Left renal cortex interstitium (tissue), 4 donors: ENCODE measurements at regions not wholly inside any gene's neighbourhood (a gene's known extent, or its start where the extent isn't known, plus 50 kb on each side); places are given as distances from the start of the nearest gene placed in this dataset.
"Not testable (repeated sequence)": the region's sequence is repeated elsewhere in the genome, so short reads cannot be mapped to it uniquely, and the experiment has no call there.

Source experiments
- DNase-seq, 4 donors: peaks; one replicate each; pipeline ENCODE4 v3.0.0-alpha.2; 2013; ENCODE audit warnings: low read depth in 4 of 4, low spot score in 2 of 4, missing footprints in 1 of 4

DNA sequence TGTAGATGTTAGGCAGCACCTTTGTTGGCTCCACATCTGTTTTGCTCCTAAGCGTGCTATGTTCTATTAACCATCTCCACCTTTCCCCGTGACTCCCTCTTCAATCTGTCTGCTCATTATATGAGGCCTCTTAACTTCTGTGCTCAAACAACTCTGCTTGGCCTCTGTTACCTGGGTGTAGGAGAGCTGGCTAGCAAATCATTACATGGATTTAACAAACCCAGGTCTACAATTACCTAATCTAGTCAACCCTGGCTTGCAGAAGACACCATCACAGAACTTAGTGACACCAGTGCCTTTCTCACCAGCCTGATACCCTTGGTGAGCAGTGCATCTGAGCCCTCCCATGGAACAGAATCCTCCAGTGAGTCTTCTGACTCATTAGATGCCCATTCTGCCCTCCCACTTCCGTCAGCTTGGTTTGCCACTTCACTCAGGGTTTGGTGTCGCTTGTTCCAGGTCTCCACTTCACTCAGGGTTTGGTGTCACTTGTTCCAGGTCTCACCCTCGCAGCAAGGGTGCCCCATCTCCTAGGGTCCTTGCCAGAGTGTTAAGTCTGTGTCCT lies 92.0 kb upstream of the KIF26B start:
- no peak for DNase-seq

DNA sequence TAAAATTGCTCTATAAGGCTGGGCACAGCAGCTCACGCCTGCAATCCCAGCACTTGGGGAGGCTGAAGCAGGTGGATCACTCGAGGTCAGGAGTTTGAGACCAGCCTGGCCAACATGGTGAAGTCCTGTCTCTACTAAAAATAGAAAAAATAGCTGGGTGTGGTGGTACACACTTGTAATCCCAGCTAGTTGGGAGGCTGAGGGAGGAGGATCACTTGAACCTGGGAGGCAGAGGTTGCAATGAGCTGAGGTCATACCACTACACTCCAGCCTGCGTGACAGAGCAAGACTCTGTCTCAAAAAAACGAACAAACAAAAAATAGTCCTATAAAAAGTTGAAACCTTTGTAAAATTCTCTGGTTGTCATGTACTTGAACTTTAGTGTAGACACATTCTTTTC lies 93.0 kb upstream of the KIF26B start:
- DNase-seq: not testable (repeated sequence)

DNA sequence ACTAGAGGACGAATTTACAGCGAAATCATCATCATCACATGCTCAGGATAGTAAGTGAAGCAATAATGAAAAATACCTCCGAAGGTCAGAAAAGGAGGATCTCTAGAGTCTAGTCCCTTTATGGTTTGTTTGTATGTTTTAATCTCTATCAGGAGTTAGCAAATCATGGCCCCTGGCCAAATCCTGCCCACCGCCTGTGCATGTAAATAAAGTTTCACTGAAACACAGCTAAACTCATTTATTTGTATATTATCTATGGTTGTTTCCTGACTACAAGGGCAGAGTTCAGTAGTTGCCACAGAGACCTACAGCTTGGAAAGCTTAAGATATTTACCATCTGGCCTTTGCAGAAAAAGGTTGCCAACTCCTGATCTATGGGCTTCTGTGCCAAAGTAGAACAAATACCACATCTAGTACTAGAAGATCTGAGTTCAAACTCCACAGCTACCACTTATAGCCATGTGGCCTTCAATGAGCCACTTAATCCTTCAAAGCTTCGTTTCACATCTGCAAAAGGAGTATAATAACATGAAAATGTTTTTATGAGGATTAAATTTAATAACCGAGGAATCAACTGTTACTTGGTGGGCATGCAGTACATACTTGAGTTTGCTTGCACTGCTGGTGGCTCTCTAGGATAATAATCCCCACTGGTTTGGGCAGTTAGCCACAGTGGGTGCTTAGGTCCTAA lies 94.0 kb upstream of the KIF26B start:
- DNase-seq: no peak

DNA sequence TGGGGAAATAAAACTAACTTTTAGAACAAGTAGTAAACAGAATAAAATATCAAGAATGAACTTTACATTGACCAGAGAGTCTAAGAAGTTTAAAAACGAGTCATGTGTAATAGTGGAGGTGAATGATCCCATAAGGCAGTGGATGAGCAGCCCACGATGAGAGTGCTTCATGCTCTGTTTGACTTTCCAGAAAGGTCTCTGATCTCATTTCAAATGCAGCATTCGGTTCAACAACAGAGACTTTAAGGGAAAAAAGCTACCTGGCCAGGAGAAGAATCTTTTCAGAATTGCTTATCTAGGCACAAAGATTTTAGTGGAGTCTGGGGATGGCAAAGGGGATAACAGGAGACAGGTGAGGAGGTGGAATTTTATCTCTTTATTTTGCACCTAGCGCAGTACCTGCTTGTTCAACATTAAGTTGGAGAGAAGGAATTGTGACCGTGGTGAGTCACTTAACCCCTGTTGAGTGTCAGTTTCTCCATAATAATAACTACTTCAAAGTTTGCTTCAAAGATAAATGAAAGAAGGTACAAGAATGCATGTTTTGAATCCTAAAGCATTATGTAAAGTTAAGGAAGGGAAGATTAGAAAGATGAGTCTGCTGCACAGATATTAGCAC lies 94.9 kb upstream of the KIF26B start:
- no peak for DNase-seq

DNA sequence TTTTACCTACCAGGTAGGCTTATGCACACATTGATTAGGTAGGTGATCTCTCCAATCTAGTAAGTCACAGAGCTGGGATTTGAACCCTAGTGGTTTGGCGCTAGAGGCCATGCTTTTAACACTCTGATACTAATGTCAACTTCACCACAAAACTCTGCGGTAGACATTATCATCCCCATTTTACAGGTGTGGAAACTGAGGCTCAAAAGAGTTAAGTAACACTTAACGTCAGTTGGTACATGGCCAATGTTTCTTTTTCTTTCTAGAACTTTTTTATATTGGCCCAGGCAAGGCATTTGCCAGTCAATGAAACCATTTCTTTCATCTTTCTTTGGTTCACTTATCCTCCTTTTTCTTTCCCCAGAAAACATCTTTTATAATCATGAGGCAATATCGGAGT lies 95.9 kb upstream of the KIF26B start:
- no peak for DNase-seq

DNA sequence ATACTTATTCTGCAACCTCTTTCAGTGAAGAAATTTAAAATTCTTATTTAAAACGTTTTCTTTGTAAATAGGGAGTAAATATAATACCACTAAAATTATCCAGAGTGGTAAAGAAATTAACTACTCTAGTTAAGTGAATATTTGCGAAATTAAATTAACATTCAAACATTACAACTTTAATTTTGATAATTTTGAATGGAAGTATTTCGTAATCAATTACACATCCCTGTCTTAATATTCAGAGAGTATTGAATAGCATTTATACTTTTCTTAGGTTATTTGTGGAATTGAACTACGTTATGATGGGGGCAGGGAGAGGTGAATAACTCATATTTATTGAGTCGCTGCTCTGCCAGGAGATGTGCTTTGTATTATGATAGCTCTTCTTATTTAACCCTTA lies 96.3 kb upstream of the KIF26B start:
- DNase-seq: no peak

DNA sequence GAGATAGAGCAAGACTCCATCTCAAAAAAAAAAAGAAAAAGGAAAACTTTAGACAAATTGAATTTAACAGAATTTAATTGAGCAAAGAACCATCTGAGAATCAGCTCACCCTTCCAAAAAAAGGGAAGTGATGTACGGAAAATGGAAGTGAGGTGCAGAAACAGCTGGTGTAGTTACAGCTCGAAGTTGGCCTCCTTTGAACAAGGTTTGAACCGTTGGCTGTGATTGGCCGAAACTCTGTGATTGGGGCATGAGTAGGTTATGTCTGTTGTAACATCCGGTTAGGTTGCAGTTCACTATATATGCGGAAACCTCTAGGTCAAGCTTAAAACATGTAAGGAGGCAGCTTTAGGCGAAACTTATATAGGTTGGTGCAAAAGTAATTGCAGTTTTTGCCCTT lies 97.9 kb upstream of the KIF26B start:
- no peak for DNase-seq

DNA sequence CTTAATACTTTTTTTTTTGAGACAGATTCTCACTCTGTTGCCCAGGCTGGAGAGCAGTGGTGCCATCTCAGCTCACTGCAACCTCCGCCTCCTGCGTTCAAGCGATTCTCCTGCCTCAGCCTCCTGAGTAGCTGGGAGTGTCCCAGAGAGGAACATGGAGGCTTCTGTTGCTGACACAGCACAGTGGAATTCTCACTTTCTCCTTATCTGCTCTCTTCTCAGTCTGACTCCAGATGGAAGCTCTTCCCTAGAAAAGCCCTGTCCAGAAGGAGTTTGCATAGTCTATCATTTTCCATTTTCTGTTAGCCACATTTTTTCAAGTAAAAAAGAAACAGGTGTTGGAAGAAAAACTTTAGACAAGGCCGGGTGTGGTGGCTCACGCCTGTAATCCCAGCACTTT lies 98.5 kb upstream of the KIF26B start:
- DNase-seq: not testable (repeated sequence)

DNA sequence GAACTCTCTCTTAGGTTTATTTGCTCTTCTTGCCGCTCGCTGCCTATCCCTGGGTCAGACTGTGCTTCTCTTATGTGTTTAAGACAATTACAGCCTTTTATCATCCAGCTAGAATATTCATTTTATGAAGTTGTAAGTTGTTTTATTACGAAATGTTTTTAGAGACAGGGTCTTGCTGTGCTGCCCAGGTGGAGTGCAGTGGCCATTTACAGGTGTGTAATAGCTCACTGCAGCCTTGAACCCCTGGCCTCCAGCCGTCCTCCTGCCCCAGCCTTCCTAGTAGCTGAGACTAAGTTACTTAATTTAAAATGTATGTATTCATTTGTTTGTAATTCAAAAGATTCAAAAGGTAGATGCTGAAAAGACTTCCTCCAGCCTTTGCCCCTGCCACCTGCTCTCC lies 99.0 kb upstream of the KIF26B start:
- no peak for DNase-seq

DNA sequence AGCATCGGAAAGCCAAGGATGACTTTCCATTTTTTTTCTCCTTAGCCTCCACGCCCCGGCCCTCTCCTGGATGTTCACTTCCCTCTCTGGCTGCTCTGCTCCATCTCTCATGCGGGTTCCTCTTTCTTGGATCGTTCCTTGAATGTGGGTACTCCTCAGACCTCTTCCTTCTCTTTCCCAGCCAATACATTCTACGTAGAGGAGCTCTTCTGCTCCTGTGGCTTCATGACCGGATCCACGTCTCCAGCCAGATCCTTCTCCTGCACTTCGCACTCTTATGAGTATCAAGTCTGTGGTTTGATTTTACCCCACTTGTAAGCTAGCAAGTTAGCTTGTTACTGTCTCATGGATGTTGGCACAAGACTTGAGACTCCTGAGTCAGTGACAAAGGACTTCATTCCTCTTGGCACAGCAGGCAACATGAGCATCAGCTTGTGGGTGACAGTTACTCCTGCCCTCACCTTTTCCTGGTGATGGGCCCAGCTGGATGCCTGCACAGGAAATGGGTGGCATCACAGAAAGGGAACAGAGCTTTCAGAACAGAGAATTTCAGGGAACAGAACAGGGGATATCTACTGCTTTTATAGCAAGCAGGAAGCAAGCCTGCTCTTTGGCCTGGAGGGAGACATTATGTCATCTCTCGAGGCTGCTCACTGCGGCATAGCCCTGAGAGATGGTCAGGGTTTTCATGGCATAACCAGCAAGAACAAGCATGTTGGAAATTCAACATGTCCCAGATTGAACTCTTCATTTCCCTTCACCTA lies 100.1 kb upstream of the KIF26B start:
- no peak for DNase-seq

DNA sequence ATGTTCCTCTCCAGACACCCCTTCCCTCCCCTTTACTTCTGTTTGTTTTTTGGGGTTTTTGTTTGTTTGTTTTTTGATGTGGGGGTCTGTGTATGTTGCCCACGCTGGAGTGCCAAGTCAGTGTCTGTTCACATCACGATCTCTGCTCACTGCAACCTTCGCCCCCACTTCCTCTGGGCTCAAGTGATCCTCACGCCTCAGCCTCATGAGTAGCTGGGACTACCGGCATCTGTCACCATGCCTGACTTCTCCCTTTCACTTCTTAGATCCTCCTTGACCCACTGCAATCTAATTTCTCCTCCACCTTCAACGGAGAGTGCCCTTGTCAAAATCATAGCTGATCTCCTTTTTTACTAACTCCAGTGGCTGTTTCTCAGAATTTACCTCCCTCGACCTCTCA lies 100.7 kb upstream of the KIF26B start:
- no peak for DNase-seq

DNA sequence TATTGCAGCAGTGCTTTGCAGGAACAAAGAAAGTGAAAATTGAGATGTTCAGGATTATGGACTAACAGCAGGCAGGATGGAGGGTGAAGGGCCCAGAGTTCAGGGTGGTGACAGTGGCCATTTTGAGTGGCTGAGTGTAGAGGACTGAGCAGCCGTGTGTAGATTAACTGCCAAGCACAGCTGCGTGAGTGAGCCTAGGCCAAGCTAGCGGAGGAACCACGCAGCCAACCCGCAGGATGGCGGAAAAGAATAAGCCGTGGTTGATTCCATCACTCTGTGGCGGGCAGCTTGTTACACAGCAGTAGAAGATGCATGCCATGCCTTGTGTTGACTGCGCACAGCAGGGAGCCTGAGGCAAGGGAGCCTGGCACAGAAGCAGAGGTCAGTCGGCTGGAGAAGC lies 102.5 kb upstream of the KIF26B start:
- no peak for DNase-seq

DNA sequence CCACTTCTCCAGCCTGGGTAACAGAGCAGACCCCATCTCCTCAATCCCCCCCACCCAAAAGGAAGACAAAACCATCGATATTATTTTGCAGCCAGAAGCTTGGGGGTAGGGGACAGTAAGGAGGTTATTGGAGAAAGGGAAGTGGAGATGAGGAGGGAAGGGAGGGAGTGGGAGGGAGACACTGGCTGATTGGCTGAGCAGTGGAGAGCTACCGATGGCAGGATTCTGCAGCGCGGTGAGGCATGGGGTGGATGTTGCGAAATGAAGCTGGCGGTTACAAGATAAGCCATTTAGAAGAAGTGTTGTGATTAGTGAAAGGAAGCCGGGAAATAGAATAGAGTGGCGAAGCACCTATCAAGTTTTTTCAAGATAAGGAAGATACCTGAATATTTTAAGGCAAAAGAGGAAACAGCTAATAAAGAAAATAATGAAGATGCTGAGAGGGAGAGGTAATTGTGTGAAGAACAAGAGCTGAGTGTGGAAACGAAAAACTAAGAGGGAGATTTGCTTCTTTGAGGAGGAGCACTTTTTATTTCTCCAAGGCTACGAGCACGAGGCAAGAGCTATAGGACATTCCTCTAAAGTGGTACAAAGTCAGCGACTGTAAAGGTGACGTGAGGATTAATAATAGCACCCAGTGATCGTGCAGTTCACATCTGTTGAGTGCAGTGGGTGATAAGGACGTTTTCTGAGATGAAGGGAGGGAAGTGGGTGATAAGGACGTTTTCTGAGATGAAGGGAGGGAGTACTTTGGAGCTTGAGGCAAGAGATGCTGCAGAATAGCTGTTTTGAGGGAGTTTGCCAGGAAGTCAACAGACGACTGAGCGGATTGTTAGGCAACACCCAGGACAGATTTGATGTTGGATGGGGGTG lies 103.2 kb upstream of the KIF26B start:
- DNase-seq: no peak

DNA sequence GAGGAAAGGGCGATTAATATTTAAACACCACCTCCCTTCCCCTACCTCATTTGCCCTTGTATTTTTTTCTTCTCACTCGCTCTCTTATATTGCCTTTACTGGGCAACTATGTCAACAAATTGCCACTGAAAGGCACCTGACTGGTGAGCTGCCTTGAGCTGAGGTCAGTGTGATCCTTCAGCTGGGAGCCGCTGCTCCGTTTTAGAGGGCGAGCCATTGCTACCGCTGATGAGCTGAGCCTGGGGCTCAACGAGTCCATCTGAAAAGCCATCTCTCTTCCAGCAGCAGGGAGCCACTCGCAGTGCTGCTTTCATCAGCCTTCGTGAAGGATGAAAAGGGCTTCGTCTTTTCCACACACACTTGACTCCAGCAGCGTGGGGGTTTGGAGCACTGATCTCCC lies 108.0 kb upstream of the KIF26B start:
- DNase-seq: no peak

DNA sequence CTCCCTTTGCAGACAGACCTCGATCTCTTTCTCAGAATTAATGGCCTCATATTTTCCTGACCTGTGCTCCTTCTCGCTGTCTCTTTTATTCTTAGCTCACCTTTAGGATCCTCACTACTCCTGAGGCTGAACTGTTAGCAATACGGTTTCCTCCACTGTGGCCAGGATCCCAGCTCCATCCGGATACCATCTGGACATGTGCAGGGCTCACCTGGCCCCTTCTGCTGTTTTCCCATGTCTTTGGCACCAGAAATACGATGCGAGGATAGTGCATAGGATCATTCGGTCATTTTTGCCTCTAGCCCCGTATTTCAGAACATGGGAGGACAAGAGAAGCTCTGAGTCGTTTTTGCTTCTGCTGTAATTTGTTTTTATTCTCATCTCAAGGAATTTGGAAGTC lies 108.5 kb upstream of the KIF26B start:
- no peak for DNase-seq

DNA sequence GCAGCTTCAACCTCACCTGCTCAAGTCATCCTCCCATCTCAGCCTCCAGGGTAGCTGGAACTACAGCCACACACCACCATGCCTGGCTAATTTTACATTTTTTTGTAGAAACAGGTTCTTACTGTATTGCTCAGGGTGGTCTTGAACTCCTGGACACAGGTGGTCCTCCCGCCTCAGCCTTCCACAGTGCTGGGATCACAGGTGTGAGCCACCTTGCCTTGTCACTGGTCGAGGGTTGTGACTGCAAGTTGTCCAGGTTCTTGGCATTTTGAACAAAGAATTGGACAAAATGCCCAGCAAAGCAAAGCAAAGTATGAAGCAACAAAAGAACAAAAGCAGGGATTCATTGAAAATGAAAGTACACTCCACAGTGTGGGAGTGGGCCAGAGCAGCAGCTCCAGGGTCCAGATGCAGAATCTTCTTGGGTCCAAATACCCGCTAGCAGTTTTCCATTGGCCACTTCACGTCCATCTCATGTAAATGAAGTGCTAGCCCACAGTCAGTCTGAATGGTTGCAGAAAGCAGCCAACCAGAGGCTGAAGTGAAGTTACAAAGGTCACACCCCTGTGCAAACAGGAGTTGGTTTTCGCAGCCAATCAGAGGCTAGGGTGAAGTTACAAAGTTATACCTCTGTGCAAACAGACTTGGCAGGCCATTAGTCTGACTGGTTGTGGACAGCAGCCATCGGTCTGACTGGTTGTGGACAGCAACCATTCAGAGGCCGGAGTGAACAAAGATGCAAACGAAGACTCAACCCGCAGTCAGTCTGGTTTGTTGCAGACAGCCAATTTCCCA lies 109.5 kb upstream of the KIF26B start:
- DNase-seq: no peak

DNA sequence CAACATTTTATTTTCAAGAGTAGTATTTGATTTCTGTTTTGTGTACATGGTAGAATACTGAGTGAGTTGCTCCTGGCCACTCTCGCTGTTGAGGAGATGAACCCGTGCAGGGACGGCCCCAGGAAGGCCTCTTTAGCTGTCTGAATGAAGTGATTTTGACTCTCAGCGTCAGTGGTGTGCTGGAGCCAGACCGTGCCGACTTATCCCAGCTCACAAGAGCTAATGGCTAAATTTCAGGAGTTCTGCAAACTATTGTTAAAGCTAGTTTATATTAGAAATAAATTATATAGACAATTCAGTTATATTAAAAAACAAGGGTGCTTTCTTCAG lies 111.2 kb upstream of the KIF26B start:
- no peak for DNase-seq

DNA sequence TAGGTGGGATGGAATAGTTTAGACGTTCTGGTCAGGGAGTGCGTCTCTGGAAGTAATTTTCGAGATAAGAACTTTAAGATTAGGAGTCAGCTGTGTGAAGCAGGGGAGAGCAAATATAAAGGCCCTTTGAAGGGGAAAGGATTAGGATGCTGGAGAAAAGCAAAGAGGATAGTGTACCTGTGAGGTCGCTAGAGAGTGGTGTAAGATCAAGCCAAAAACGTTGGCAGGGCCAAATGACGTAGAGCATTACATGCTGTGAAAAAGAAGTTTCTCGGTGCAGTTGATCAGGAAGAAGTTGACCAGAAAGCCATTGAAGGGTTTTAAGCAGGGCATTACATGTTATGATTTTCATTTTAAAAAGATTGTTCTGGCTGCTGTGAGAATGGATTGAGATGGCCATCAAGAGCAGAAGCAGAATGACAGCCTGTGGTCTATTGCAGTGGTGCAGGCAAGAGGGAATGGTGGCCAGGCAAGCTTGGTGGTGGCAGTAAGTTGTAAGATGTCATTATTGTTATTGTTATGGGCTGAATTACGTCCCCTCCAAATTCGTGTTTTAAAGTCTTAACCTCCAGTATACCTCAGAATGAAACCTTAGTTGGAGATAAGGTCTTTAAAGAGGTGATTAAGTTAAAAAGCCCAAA lies 113.6 kb upstream of the KIF26B start:
- DNase-seq: no peak

DNA sequence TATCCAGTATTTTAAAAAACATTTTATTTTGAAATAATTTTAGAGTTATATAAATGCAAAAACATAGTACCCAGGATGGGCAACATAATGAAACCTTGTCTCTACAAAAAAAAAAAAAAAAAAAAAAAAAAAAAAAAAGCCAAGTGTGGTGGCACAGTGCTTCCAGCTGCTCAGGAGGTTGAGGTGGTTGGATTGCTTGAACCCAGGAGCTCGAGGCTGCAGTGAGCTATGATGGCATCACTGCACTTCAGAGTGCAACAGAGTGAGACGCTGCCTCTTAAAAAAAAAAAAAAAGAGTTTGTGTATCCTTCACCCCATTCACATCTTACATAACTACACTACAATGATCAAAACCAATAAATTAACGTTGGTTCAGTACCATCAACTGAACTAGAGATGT lies 115.6 kb upstream of the KIF26B start:
- DNase-seq: no peak

DNA sequence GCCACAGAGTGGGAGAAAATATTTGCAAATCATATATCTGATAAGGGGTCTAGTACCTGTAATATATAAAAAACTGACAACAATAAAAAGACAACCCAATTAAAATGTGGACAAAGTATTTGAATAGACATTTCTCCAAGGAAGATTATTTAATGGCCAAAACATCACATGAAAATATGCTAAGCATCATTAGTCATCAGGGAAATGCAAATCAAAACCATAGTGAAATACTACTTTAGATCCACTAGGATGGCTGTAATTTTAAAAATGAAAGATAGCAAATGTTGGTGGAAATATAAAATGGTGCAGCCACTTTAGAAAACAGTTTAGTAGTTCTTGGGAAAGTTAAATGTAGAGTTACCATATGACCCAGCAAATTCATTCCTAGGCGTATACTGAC lies 118.7 kb upstream of the KIF26B start:
- no peak for DNase-seq
